Skeletal muscle cell (primary cell): ENCODE measurements at regions not wholly inside any gene's neighbourhood (a gene's known extent, or its start where the extent isn't known, plus 50 kb on each side); places are given as distances from the start of the nearest gene placed in this dataset.
"Not testable (repeated sequence)": the region's sequence is repeated elsewhere in the genome, so short reads cannot be mapped to it uniquely, and the experiment has no call there.

Experiments
- DNase-seq: peaks from one replicate; pipeline ENCODE4 v3.0.0-alpha.2; 2010; ENCODE audit warnings: low read depth
- H3K4me3 ChIP-seq: 2 replicates; pipeline ENCODE4 v1.5.1; 2011; ENCODE audit warnings: low read depth, mild to moderate bottlenecking, control low read depth, low read length, moderate library complexity

GRCh38 chr1:72434070-72434469 is 151.7 kb upstream of the NEGR1 start:
- no peak for DNase-seq
- H3K4me3 ChIP-seq, result no peak overlapping the region

DNA sequence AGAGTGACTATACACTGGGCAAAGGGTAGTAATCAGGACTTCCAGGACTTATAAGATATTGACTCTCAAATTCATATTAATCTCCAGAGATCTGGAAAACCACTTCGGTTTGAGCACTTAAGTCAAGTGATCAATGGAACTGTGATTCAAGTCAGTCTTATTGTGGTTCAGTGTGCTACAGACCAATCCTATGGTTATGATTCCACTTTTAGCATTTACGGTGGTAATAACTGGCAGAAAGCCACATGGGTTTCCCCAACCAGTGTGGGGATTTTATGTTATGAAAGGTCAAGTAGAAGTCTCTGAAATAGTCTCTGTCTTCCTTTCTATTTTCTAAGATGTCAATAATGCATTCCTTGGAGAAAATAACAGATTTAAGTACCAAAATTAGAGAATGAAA is 151.3 kb upstream of the NEGR1 start:
- H3K4me3 ChIP-seq, result no peak overlapping the region

GRCh38 chr1:72432645-72433267 is 150.4 kb upstream of the NEGR1 start:
- H3K4me3 ChIP-seq, result no peak overlapping the region
- DNase-seq, result no peak

More for the DNA sequence above, 151.3 kb upstream of the NEGR1 start:
- DNase-seq, result no peak

DNA sequence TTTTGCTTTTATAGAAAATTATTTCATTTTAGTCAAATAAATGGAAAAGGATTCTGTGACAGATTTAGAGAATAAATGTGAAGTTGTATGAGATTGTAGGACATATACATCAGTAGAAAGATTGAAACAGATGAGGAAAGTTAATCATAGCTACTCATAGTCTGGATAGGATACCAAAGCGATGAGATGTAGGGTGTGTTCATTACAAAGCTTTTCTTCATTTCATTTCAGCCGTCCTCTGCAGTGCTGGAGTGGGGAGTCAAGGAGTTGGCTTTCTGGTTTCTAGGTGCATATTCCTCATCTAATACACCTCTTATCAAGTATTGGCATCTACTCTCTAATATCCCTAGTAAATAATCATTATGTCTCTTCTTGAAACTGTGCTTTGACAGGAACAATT is 149.5 kb upstream of the NEGR1 start:
- DNase-seq, result no peak
- H3K4me3 ChIP-seq, result no peak overlapping the region

- not testable (repeated sequence) for DNase-seq, H3K4me3 ChIP-seq
These were observed 145.9 kb upstream of the NEGR1 start for GRCh38 chr1:72428276-72428675.

DNA sequence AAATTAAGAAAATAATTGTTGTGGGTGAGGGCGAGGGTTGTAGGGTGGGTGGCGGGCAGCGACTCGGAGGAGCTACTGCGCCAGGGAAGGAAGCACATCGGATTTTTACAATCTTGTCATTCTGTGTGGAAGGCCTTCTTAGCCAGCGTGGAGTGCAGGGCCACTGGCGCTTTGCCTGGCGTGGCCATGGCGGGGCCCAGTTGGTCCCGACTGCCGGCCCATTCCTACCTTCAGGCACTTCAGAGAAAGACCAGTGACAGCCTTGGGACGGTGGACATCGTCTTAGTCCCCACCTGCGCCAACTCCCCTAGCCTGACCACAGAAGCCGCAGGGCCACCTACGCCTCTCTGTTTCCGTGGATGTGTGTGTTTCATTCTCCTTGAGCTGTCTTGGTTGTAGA is 136.9 kb upstream of the NEGR1 start:
- H3K4me3 ChIP-seq, result no peak overlapping the region
- DNase-seq, result no peak

DNA sequence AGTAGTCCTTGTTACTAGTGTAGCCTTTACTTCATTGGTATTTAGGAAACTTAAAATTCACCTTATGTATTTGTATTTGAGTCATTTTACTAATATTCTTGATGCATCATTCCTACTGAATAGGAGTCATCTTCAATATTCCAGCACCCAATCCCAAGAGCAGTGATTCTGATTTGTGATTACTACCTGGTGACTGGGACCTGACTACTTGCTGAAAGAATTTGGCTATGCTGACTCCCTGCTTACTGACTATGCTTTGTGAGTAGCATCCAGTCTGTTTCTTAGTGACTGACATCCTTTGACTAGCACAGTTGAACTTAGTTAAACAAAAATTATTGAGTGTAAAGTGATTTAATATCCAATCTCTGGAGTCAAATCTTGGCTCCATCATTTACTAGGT is 129.9 kb upstream of the NEGR1 start:
- DNase-seq, result no peak
- no peak overlapping the region for H3K4me3 ChIP-seq

GRCh38 chr1:72399807-72400206 is 117.5 kb upstream of the NEGR1 start:
- no peak for DNase-seq
- no peak overlapping the region for H3K4me3 ChIP-seq

- H3K4me3 ChIP-seq, result no peak overlapping the region
- peak; percentile 68 for DNase-seq
These were observed 115.4 kb upstream of the NEGR1 start for GRCh38 chr1:72397786-72398185.

GRCh38 chr1:72394457-72394856 is 112.1 kb upstream of the NEGR1 start:
- no peak for DNase-seq
- H3K4me3 ChIP-seq, result no peak overlapping the region

DNA sequence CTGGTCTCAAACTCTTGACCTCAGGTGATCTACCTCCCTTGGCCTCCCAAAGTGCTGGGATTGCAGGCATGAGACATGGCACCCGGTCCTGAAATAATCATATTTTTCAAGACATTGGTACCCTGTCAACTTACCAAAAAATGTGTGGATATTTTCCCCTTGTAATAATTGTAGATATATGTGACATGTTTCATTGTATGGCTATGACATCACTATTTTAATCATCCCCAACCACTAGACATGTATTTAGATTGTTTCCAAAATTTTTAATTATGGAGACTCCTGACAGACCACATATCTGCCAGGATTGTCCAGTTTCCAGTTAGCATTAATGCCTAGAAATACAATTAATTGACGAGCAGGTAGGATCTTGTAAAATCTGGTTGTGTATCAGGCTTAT is 96.7 kb upstream of the NEGR1 start:
- DNase-seq, result no peak
- H3K4me3 ChIP-seq, result no peak overlapping the region

DNA sequence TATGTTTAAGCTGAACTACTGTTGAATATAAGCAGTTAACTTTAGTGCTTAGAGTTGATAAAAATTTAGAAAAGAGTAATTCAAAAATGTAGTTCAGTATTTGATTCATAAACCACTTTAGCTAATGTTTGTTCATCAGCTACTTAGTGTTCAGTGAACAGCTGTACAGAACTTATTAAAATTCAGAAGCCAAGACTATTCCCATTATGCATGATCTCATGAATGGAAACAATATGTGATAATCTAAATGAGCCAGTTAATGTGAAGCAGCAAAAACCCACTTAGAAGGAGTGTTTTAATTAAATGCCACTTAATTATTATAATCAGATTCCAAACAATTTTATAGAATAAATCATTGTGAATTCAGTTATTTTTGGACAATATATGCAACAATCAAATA is 92.9 kb upstream of the NEGR1 start:
- H3K4me3 ChIP-seq, result no peak overlapping the region
- no peak for DNase-seq

GRCh38 chr1:72371259-72372035 is 89.1 kb upstream of the NEGR1 start:
- no peak for DNase-seq
- no peak overlapping the region for H3K4me3 ChIP-seq

DNA sequence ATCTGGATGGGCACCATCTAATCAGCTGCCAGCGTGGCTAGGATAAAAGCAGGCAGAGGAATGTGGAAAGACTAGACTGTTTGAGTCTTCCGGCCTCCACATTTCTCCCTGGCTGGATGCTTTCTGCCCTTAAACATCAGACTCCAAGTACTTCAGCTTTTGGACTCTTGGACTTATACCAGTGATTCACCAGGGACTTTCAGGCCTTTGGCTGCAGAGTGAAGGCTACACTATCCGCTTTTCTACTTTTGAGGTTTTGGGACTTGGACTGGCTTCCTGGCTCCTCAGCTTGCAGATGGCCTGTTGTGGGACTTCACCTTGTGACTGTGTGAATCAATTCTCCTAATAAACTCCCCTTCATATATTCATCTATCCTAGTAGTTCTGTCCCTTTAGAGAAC is 88.5 kb upstream of the NEGR1 start:
- not testable (repeated sequence) for DNase-seq, H3K4me3 ChIP-seq

GRCh38 chr1:72369069-72369757 is 86.9 kb upstream of the NEGR1 start:
- no peak overlapping the region for H3K4me3 ChIP-seq
- DNase-seq, result no peak

DNA sequence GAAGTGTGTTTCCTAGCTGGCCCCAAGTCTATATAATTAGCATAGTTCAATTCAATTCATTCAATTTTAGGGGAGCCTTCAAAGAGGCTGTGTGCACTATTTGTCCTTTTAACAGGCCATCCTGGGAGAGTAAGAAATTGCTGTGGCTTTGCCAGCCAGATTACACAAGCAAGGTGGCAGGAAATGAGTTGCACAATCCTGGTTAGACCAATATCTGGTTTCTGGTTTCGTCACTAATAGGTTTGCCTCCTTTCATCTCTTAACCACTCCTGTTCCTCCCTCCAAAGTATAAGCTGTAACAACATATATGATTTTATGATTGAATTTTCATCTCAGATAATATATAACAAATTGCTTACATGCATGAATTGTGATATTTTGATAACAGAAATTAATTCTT is 84.1 kb upstream of the NEGR1 start:
- H3K4me3 ChIP-seq, result no peak overlapping the region
- peak; percentile 49 for DNase-seq

DNA sequence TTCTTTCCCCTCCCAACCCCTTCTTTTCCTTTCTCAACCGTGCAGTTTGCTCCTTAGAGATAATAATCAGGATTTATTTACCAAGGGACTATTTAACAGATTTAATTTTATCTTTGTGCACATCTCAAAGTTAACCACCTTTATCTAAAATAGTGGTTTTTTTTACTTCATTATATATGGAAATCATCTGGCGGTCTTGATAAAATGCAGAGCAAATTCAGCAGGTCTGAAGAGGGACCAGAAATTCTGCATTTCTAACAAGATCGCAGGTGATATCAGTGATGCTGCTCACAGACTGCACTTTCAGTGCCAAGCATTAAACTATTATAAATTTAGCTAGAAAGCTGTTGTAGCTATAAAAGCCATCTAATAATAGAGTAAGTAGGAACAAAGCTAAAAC is 83.4 kb upstream of the NEGR1 start:
- H3K4me3 ChIP-seq, result no peak overlapping the region
- no peak for DNase-seq

- no peak overlapping the region for H3K4me3 ChIP-seq
- no peak for DNase-seq
These were observed 80.2 kb upstream of the NEGR1 start for GRCh38 chr1:72362538-72362937.

DNA sequence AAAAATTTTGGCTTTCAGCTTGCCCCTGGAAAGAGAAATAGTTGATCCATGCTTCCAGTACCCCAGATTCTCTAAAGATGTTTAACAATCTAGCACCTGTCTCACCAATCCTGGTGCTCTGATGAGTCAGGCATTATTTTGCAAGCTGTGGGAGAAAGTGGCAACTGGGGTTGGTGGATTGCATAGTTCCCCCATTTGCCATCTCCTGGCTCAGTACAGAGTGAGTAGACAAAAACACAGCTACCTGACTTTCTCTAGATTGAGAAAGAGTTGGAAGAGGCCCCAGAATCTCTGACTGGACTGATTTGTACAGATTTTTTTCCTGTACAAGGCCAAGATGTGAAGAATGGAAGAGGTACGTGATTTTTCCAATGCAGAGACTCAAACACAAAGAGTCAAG is 75.1 kb upstream of the NEGR1 start:
- peak; percentile 70 for DNase-seq
- no peak overlapping the region for H3K4me3 ChIP-seq

GRCh38 chr1:72355899-72356298 is 73.6 kb upstream of the NEGR1 start:
- no peak overlapping the region for H3K4me3 ChIP-seq
- DNase-seq, result no peak

DNA sequence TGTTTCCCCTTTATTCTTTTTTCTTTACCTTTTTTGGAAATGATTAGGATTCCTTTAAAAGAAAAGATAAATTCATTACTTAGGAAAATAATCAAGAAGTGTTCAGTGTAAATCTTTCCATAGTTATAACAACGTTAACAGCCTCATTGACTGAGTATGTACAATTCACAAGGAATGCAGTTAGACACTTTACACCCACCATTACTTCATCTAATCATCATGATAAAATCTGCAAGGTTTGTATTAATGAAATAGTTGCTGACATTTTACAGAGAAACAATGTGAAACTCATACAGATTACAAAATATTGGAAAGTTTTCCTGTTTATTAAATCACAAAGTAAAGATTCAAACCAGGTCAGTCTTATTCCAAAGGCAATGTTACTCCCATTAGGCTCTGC is 59.3 kb upstream of the NEGR1 start:
- DNase-seq, result no peak
- H3K4me3 ChIP-seq, result no peak overlapping the region
